IMR-90 (cell line): ENCODE measurements at regions not wholly inside any gene's neighbourhood (a gene's known extent, or its start where the extent isn't known, plus 50 kb on each side); places are given as distances from the start of the nearest gene placed in this dataset.

Experiments
- ATAC-seq: fragments of 200-7000 bp; cut with Tn5 transposase; 2 replicates; pipeline ENCODE4 v1.9.1; 2020; ENCODE audit warnings: low read depth, mild to moderate bottlenecking, moderate library complexity
- BruUV-seq: library from RNA; stranded (reverse); fragments of 400-500 nt; replicated peaks from 2 replicates; lab custom pipeline; 2021; lab: Mats Ljungman, UMichigan
- CTCF ChIA-PET: fragments of 300-600 bp; formaldehyde crosslinking; extraction: SDS; loops from one replicate; lab custom pipeline; 2021; ENCODE audit warnings: antibody characterized with exemption; lab: Yijun Ruan, JAX
- POLR2A ChIA-PET: fragments of 300-600 bp; sonication (Branson Sonifier 250); formaldehyde crosslinking; loops from one replicate; lab custom pipeline; 2022; ENCODE audit warnings: antibody characterized with exemption; ENCODE audit not compliant: unreplicated experiment; lab: Charles Lee
- DNase-seq: peaks from one replicate; pipeline ENCODE4 v3.0.0; 2013
- H2AFZ ChIP-seq: replicated peaks from 2 replicates; pipeline ENCODE3; 2013; ENCODE audit warnings: low read length, mild to moderate bottlenecking; ENCODE audit not compliant: poor library complexity
- H2AK5ac ChIP-seq: 2 replicates; pipeline ENCODE4 v1.6.1; 2013; ENCODE audit warnings: low read depth, low read length, inconsistent platforms
- H2AK9ac ChIP-seq: replicated peaks from 2 replicates; pipeline ENCODE3; 2013; ENCODE audit warnings: mild to moderate bottlenecking, low read depth, low read length, moderate library complexity; ENCODE audit not compliant: poor library complexity
- H2BK120ac ChIP-seq: 2 replicates; pipeline ENCODE4 v1.6.1; 2013; ENCODE audit warnings: low read depth, low read length, inconsistent platforms
- H2BK15ac ChIP-seq: 3 replicates; pipeline ENCODE4 v1.6.1; 2013; ENCODE audit warnings: low read depth, low read length, inconsistent platforms
- H2BK20ac ChIP-seq: 2 replicates; pipeline ENCODE4 v1.6.1; 2013; ENCODE audit warnings: low read depth, mild to moderate bottlenecking, inconsistent platforms, low read length, moderate library complexity
- H2BK5ac ChIP-seq: 2 replicates; pipeline ENCODE4 v1.6.1; 2013; ENCODE audit warnings: mild to moderate bottlenecking, low read depth, low read length, inconsistent platforms; ENCODE audit not compliant: poor library complexity, severe bottlenecking
- H3K14ac ChIP-seq: replicated peaks from 2 replicates; pipeline ENCODE4 v1.6.1; 2013; ENCODE audit warnings: low read depth, low read length, inconsistent platforms
- H3K18ac ChIP-seq: 2 replicates; pipeline ENCODE4 v1.6.1; 2013; ENCODE audit warnings: low read depth, low read length, control low read depth
- H3K23ac ChIP-seq: 2 replicates; pipeline ENCODE4 v1.6.1; 2013; ENCODE audit warnings: low read depth, low read length, inconsistent platforms
- H3K27ac ChIP-seq: 2 replicates; pipeline ENCODE4 v1.5.1; 2013; ENCODE audit warnings: mild to moderate bottlenecking, control low read depth, low read length; ENCODE audit not compliant: insufficient read depth
- H3K27me3 ChIP-seq: 2 replicates; pipeline ENCODE4 v1.6.1; 2013; ENCODE audit warnings: low read length; ENCODE audit not compliant: control insufficient read depth, insufficient read depth
- H3K36me3 ChIP-seq: 2 replicates; pipeline ENCODE4 v1.6.1; 2013; ENCODE audit warnings: low read length, mixed read lengths; ENCODE audit not compliant: control insufficient read depth, insufficient read depth
- H3K4ac ChIP-seq: 2 replicates; pipeline ENCODE4 v1.6.1; 2013; ENCODE audit warnings: low read depth, low read length, inconsistent platforms
- H3K4me1 ChIP-seq: 2 replicates; pipeline ENCODE4 v1.6.1; 2013; ENCODE audit warnings: low read length, mixed read lengths; ENCODE audit not compliant: control insufficient read depth, insufficient read depth
- H3K4me2 ChIP-seq: 2 replicates; pipeline ENCODE4 v1.6.1; 2013; ENCODE audit warnings: low read depth, mild to moderate bottlenecking, control low read depth, low read length, moderate library complexity
- H3K4me3 ChIP-seq: 2 replicates; pipeline ENCODE4 v1.5.1; 2013; ENCODE audit warnings: low read depth, mild to moderate bottlenecking, control low read depth, low read length, moderate library complexity; ENCODE audit not compliant: insufficient read depth
- H3K56ac ChIP-seq: 2 replicates; pipeline ENCODE4 v1.6.1; 2013; ENCODE audit warnings: low read length, inconsistent platforms; ENCODE audit not compliant: insufficient read depth; ENCODE audit errors: extremely low read depth
- H3K79me1 ChIP-seq, 2 experiments: 2 replicates each; pipeline ENCODE4 v1.6.1; 2013; ENCODE audit warnings: low read length in 2 of 2, inconsistent platforms in 1 of 2, low read depth in 1 of 2
- H3K9ac ChIP-seq: 2 replicates; pipeline ENCODE4 v1.6.1; 2013; ENCODE audit warnings: low read depth, low read length, control low read depth
- H3K9me1 ChIP-seq: 2 replicates; pipeline ENCODE4 v1.6.1; 2013; ENCODE audit warnings: low read length, inconsistent platforms; ENCODE audit not compliant: insufficient read depth
- H3K9me3 ChIP-seq: 2 replicates; pipeline ENCODE4 v1.6.1; 2013; ENCODE audit warnings: low read length; ENCODE audit not compliant: control insufficient read depth, insufficient read depth
- H4K20me1 ChIP-seq: 2 replicates; pipeline ENCODE4 v1.6.1; 2013; ENCODE audit warnings: low read length, inconsistent platforms; ENCODE audit not compliant: insufficient read depth
- H4K5ac ChIP-seq: 2 replicates; pipeline ENCODE4 v1.6.1; 2013; ENCODE audit warnings: mild to moderate bottlenecking, low read depth, low read length, control low read depth
- H4K8ac ChIP-seq, 2 experiments: 2 replicates each; pipeline ENCODE4 v1.6.1; 2013; ENCODE audit warnings: low read depth in 2 of 2, low read length in 2 of 2, control low read depth in 1 of 2, inconsistent platforms in 1 of 2
- H4K91ac ChIP-seq: 2 replicates; pipeline ENCODE4 v1.6.1; 2013; ENCODE audit warnings: low read depth, low read length, inconsistent platforms; ENCODE audit not compliant: insufficient read depth
- BHLHE40 ChIP-seq: fragments of 150-350 bp; IDR thresholded peaks from 2 replicates; pipeline ENCODE4 v1.6.1; 2016; ENCODE audit warnings: mild to moderate bottlenecking, low read depth, low read length
- CEBPB ChIP-seq: IDR thresholded peaks from 2 replicates; pipeline ENCODE4 v1.6.1; 2012; ENCODE audit warnings: low read depth, low read length, improper control_type of control experiment
- CHD1 ChIP-seq: IDR thresholded peaks from 2 replicates; pipeline ENCODE4 v1.6.1; 2012; ENCODE audit warnings: low read depth, low read length, improper control_type of control experiment
- ELK1 ChIP-seq: fragments of 150-350 bp; IDR thresholded peaks from 2 replicates; pipeline ENCODE4 v1.6.1; 2016; ENCODE audit warnings: low read depth, mild to moderate bottlenecking, low read length, moderate library complexity, borderline replicate concordance
- FOS ChIP-seq: fragments of 150-350 bp; IDR thresholded peaks from 2 replicates; pipeline ENCODE4 v1.6.1; 2016; ENCODE audit warnings: low read depth, low read length
- MAZ ChIP-seq: IDR thresholded peaks from 2 replicates; pipeline ENCODE4 v1.6.1; 2012; ENCODE audit warnings: low read depth, mild to moderate bottlenecking, low read length, improper control_type of control experiment, moderate library complexity, borderline replicate concordance
- MXI1 ChIP-seq: IDR thresholded peaks from 2 replicates; pipeline ENCODE4 v1.6.1; 2012; ENCODE audit warnings: low read depth, mild to moderate bottlenecking, low read length, moderate library complexity, borderline replicate concordance
- NFE2L2 ChIP-seq: fragments of 150-350 bp; IDR thresholded peaks from 2 replicates; pipeline ENCODE4 v1.6.1; 2016; ENCODE audit warnings: low read depth, mild to moderate bottlenecking, low read length
- POLR2A ChIP-seq: IDR thresholded peaks from 2 replicates; pipeline ENCODE4 v1.6.1; 2012; ENCODE audit warnings: mild to moderate bottlenecking, low read depth, low read length
- RCOR1 ChIP-seq: IDR thresholded peaks from 2 replicates; pipeline ENCODE4 v1.6.1; 2012; ENCODE audit warnings: mild to moderate bottlenecking, low read length, improper control_type of control experiment; ENCODE audit not compliant: insufficient replicate concordance
- RFX5 ChIP-seq: IDR thresholded peaks from 2 replicates; pipeline ENCODE4 v1.8.0; 2012; ENCODE audit warnings: low read depth, mild to moderate bottlenecking, low read length, moderate library complexity
- SMC3 ChIP-seq: fragments of 150-350 bp; IDR thresholded peaks from 2 replicates; pipeline ENCODE4 v1.6.1; 2016; ENCODE audit warnings: low read depth, mild to moderate bottlenecking, antibody characterized with exemption, low read length, moderate library complexity
- USF2 ChIP-seq: fragments of 150-350 bp; IDR thresholded peaks from 2 replicates; pipeline ENCODE4 v1.6.1; 2017; ENCODE audit warnings: mild to moderate bottlenecking, antibody characterized with exemption, low read length, low read depth
- WGBS, 2 experiments: methylation state at CpG; one replicate each; pipeline versions ENCODE4 v1.1.5 to v1.1.7; 2013; ENCODE audit warnings: missing lambda C conversion rate in 2 of 2; ENCODE audit not compliant: insufficient read length in 1 of 2; ENCODE audit errors: extremely low coverage in 2 of 2; 5-methylcytosine and 5-hydroxymethylcytosine counted together
- dilution Hi-C: fragments of 300-500 bp; cut with HindIII; formaldehyde crosslinking; loops from one replicate; pipeline ENCODE4 v1.14.3; 2018; ENCODE audit warnings: low sequenced_read_pairs; ENCODE audit not compliant: unreplicated experiment
- in situ Hi-C: fragments of 300-500 bp; cut with MboI; formaldehyde crosslinking; loops from 3 replicates; pipeline ENCODE4 v1.14.3; 2019; ENCODE audit warnings: low sequenced_read_pairs, inconsistent platforms, mixed read lengths
- intact Hi-C: fragments of 100-400 bp; cut with micrococcal nuclease; formaldehyde crosslinking; loops from 2 replicates; pipeline ENCODE4 v1.10.0; 2022

- no peaks in the 10 kb centered on the region for H3K9me1 ChIP-seq
- no peak overlapping the region for H4K91ac ChIP-seq
- H4K20me1 ChIP-seq = no peaks in the 10 kb centered on the region
- no peaks in the 10 kb centered on the region for H3K79me1 ChIP-seq
- H3K56ac ChIP-seq = no peak overlapping the region
- H3K36me3 ChIP-seq = no peaks in the 10 kb centered on the region
- no peak overlapping the region for H4K8ac ChIP-seq
- in situ Hi-C loops = no loop called here
- no peak overlapping the region for H3K4me2 ChIP-seq
- no peaks in the 10 kb centered on the region for H3K4me1 ChIP-seq
- H2AFZ ChIP-seq = no peak overlapping the region
- 100% methylated on average over 1 of the region's 9 CpGs; no CpG with 5 or more reads in 1 of the 2 experiments for WGBS, 2 experiments
- H3K23ac ChIP-seq = no peak overlapping the region
- dilution Hi-C loops = no loop called here
- H3K9ac ChIP-seq = no peak overlapping the region
- H2AK5ac ChIP-seq = no peak overlapping the region
- H3K4ac ChIP-seq = no peak overlapping the region
- no peak overlapping the region for H2BK5ac ChIP-seq
- ChIA-PET POLR2A (no interaction called here), CTCF (no interaction called here)
- no peak overlapping the region for H2AK9ac ChIP-seq
- H3K4me3 ChIP-seq = no peak overlapping the region
- no TSS peak for BruUV-seq
- DNase-seq (no peak), ATAC-seq (no peak)
- H4K5ac ChIP-seq = no peak overlapping the region
- no peaks in the 10 kb centered on the region for H3K27me3 ChIP-seq
- no peak overlapping the region for H3K18ac ChIP-seq
- no peak for TF ChIP-seq RFX5
- TF ChIP-seq RCOR1 = no peak
- no peak for TF ChIP-seq POLR2A
- no peak for TF ChIP-seq SMC3
- no peak for TF ChIP-seq BHLHE40
- no peak for TF ChIP-seq MXI1
- no peak for TF ChIP-seq ELK1
- no peak for TF ChIP-seq CHD1
- TF ChIP-seq USF2 = no peak
- TF ChIP-seq MAZ = no peak
- TF ChIP-seq CEBPB = no peak
- TF ChIP-seq FOS = no peak
- no peak for TF ChIP-seq NFE2L2
- peaks cover 14% of the 10 kb centered on the region for H3K9me3 ChIP-seq
- intact Hi-C loops = no loop called here
- no peak overlapping the region for H2BK120ac ChIP-seq
- no peak overlapping the region for H3K27ac ChIP-seq
- no peak overlapping the region for H3K14ac ChIP-seq
- no peak overlapping the region for H2BK15ac ChIP-seq
- H2BK20ac ChIP-seq = no peak overlapping the region
Measured at GRCh38 chr5:82975396-82975795, 101.8 kb downstream of the TMEM167A start.
